ENCODE measurements at regions not wholly inside any gene's neighbourhood (a gene's known extent, or its start where the extent isn't known, plus 50 kb on each side); places are given as distances from the start of the nearest gene placed in this dataset.

- DNase-seq (ENCODE audit: low read depth in 1 of 2, low spot score in 1 of 2), result no peak
Measured at GRCh38 chr10:123587110-123587509, 79.0 kb upstream of the GPR26 start.

GRCh38 chr10:123588386-123588914 lies 77.7 kb upstream of the GPR26 start:
- DNase-seq (ENCODE audit: low read depth in 1 of 2, low spot score in 1 of 2), result no peak

- no peak for DNase-seq (ENCODE audit: low read depth in 1 of 2, low spot score in 1 of 2)
Measured at GRCh38 chr10:123595661-123596060, 70.5 kb upstream of the GPR26 start.

GRCh38 chr10:123597676-123598075 lies 68.5 kb upstream of the GPR26 start:
- no peak for DNase-seq (ENCODE audit: low read depth in 1 of 2, low spot score in 1 of 2)

- no peak for DNase-seq (ENCODE audit: low read depth in 1 of 2, low spot score in 1 of 2)
Measured at GRCh38 chr10:123599366-123599849, 66.7 kb upstream of the GPR26 start.

GRCh38 chr10:123600177-123600576 lies 66.0 kb upstream of the GPR26 start:
- DNase-seq (ENCODE audit: low read depth in 1 of 2, low spot score in 1 of 2), result no peak

- DNase-seq (ENCODE audit: low read depth in 1 of 2, low spot score in 1 of 2), result no peak
Measured at GRCh38 chr10:123603130-123603529, 63.0 kb upstream of the GPR26 start.

- no peak for DNase-seq (ENCODE audit: low read depth in 1 of 2, low spot score in 1 of 2)
Measured at GRCh38 chr10:123604506-123604905, 61.6 kb upstream of the GPR26 start.

GRCh38 chr10:123606006-123606405 lies 60.1 kb upstream of the GPR26 start:
- DNase-seq (ENCODE audit: low read depth in 1 of 2, low spot score in 1 of 2), result no peak

GRCh38 chr10:123606955-123607354 lies 59.2 kb upstream of the GPR26 start:
- no peak for DNase-seq (ENCODE audit: low read depth in 1 of 2, low spot score in 1 of 2)

- DNase-seq (ENCODE audit: low read depth in 1 of 2, low spot score in 1 of 2), result no peak
Measured at GRCh38 chr10:123607386-123607785, 58.8 kb upstream of the GPR26 start.

- no peak for DNase-seq (ENCODE audit: low read depth in 1 of 2, low spot score in 1 of 2)
Measured at GRCh38 chr10:123608047-123608446, 58.1 kb upstream of the GPR26 start.

GRCh38 chr10:123611243-123611642 lies 54.9 kb upstream of the GPR26 start:
- DNase-seq (ENCODE audit: low read depth in 1 of 2, low spot score in 1 of 2), result no peak

GRCh38 chr10:123611876-123612275 lies 54.3 kb upstream of the GPR26 start:
- DNase-seq (ENCODE audit: low read depth in 1 of 2, low spot score in 1 of 2), result no peak

GRCh38 chr10:123613346-123613850 lies 52.8 kb upstream of the GPR26 start:
- no peak for DNase-seq (ENCODE audit: low read depth in 1 of 2, low spot score in 1 of 2)

GRCh38 chr10:123614888-123615287 lies 51.3 kb upstream of the GPR26 start:
- no peak for DNase-seq (ENCODE audit: low read depth in 1 of 2, low spot score in 1 of 2)

Measured in activated T-helper 1 cell treated with anti-CD3 and anti-CD28 coated beads, Interleukin-2, amount 50 U/mL, for 16 hours (primary cell).